ENCODE measurements at regions not wholly inside any gene's neighbourhood (a gene's known extent, or its start where the extent isn't known, plus 50 kb on each side); places are given as distances from the start of the nearest gene placed in this dataset.
"Not testable (repeated sequence)": the region's sequence is repeated elsewhere in the genome, so short reads cannot be mapped to it uniquely, and the experiment has no call there.

DNA sequence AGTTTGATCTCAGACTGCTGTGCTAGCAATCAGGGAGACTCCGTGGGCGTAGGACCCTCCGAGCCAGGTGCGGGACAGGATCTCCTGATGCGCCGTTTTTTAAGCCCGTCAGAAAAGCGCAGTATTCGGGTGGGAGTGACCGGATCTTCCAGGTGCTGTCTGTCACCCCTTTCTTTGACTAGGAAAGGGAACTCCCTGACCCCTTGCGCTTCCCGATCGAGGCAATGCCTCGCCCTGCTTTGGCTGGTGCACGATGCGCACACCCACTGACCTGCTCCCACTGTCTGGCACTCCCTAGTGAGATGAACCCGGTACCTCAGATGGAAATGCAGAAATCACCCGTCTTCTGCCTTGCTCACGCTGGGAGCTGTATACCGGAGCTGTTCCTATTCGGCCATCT lies 157.6 kb upstream of the FBXO33 start:
- DNase-seq (ENCODE audit: low read depth, low spot score): not testable (repeated sequence)

DNA sequence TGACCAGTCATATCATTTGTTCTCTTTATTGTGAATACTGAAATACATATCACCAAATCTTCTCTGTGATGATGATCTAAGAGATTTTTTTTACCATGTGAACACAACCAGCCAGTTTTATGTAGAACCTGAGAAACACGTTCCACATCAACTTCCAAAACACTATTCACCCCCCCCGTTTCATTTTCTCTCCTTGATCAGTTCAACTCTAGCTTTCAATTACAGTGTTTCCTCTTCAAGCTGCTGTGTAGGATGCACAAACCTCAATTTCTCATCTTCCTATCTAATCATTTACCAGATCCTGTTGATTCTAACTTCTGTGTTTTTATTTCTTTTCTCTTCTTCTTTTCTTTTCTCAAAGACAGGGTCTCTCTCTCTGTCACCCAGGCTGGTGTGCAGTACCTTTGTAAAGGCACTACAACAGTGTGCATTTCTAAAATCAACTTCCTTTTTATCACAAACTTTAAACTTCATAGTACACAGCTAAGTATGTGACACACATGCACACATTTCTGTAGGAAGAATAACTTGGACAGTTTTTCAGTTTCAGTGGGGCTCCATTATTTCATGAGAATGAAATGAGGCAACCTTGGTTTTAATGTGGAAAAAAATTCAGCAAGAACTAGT lies 149.9 kb upstream of the FBXO33 start:
- no peak for DNase-seq (ENCODE audit: low read depth, low spot score)

DNA sequence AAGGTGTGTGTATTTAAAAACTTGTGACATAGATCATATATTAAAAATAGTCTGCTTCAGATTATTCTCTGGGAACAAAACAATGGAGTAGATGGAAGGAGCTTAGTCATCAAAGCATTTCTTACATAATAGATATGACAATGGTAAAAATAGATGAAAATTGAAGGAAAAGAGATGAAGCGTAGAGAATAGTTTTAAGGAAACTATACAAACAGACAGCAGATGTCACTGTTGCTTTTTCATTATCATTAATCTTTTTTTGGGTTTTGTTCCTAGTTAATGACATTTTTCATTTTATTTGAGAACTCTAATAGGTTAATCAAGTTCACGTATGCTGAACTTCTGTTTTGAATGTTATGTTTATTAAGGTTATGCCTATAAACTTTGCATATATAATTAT lies 149.2 kb upstream of the FBXO33 start:
- peak; percentile 16 for DNase-seq (ENCODE audit: low read depth, low spot score)

DNA sequence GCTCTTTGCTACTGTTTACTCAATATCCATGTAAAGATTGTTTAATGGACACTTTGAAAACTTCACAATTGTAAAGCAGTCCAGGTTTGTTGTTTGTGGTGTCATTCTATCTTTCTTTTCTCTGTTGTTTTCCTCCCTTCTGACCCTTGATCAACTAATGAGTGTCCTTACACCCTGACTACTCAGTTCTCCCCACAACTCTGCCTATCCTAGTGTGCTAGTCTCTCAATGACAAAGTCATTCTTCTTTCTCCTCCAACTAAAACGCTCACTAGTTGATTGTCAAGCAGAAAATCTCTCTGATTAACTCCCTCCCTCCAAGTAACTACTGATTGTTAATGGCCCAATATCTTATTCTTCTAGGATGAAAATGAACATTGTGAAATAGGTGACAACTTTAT lies 148.5 kb upstream of the FBXO33 start:
- DNase-seq (ENCODE audit: low read depth, low spot score): no peak

DNA sequence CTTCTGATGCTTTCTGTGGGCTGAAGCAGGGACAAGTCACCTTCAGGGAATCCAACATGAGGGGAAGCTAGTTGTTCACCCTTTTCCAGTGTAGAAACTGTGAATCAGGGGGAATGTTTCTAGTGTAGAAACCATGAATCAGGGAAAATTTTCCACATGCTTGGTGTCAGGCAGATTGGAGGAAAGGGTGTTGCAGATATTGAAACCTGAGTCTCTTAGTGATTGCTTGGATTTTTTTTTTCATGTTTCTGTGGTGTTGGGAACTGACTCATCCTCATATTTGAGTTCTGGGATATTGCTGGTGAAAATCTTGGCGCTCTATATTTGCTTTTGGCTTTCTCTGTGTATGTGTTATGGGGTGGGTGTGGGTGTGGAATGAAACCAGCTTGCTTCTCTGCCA lies 144.5 kb upstream of the FBXO33 start:
- DNase-seq (ENCODE audit: low read depth, low spot score): peak; percentile 44

DNA sequence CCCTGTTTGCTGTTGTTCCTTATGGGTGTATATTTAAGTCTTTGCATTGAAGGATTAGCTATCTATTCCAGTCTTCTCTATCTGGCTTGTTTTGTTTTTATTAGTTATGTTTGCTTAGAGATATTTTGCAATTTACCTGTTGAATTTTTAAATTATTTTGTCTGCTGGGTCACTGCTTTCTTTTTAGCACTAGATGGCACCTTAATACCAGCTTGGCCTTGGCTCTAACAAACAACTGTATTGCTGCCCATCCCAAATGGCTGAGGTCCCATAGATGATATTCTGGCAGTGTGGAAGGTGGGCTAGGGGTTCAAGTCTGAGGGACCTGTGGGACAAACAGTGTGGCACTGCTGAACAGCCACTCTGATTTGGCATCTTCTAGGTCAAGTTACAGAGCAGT lies 144.0 kb upstream of the FBXO33 start:
- DNase-seq (ENCODE audit: low read depth, low spot score): no peak

DNA sequence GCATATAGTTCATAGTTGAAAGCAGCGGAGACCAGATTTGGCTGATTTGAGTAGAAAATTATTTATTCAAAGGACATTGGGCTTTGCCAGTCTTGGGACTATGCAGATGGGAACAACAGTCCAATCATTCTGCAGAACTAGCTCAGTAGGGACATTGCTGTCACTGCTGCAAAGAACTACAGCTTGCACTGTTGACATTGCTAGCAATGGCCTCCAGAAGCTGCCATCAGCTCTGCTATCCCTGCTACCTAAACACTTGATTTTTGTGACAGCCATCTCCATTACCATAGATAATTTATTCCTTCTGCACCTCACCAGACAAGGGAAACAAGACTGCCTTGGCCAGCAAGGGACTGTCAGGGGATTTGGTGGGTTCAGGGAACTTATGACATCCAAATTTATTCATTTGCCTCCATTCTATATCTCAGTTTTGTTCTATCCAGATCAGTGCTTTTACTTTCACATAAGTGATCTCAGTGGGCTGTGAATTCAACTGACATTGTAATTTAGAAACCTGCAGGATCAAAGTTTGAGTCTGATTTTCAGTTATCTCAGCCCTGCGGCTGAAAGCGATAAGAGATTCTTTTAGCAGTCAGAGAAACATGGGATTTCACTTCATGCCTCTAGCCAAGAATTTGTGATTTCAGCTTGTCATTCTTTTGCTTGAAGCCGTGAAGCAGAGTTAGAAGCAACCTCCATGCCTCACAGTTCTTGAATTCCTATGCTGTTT lies 136.7 kb upstream of the FBXO33 start:
- no peak for DNase-seq (ENCODE audit: low read depth, low spot score)

DNA sequence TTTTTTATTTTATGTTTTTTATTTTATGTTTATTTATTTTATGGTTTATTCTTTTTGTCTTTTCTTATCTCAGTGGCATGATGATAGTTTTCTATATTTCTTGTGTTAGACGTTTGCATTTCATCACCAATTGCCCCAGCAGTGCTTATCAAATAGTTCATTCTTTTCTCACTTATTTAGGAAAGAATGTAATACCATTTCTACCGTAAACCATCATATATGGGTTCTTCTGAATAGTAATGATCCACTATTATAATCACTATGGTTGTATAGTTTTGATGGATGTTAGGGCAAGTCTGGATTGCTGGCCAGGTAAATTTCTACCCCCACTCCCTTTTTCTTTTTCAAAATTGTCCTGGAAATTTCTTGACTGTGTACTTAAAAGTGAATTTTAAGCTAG lies 134.6 kb upstream of the FBXO33 start:
- no peak for DNase-seq (ENCODE audit: low read depth, low spot score)

DNA sequence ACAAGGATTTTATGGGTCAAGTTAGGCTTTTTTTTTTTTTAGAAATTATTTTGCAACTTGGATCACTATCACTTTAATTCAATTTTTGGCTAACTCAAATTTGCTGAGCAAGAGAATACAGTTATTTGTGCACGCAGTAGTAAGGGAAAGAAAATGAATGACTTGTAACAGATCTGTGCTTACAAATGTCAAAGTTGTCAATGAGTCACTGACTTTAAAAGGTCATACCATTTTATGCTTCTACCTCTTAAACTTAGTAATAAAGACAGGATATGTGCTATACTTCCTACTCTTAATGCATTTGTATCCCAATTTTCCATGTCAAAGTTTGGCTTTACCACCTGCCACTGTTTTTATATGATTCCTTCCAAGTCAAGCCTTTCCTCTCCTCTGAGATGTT lies 131.1 kb upstream of the FBXO33 start:
- DNase-seq (ENCODE audit: low read depth, low spot score): no peak

DNA sequence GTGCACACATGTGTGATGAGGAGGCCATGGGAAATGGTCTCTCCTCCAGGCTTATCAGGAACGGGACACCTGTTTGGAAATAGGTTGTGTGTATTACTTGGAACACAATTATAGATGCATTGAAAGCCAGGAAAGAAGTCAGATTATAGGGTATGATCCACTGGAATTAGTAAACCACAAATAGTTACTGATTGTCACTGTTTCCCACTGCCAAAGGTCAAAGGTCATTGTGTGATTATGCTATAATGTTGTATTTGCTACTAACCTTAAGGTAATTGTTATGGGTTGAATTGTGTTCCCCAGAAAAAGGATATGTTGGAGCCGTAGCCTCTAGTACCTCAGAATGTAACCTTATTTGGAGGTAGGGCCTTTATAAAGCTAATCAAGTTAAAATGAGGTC lies 129.9 kb upstream of the FBXO33 start:
- DNase-seq (ENCODE audit: low read depth, low spot score): no peak

DNA sequence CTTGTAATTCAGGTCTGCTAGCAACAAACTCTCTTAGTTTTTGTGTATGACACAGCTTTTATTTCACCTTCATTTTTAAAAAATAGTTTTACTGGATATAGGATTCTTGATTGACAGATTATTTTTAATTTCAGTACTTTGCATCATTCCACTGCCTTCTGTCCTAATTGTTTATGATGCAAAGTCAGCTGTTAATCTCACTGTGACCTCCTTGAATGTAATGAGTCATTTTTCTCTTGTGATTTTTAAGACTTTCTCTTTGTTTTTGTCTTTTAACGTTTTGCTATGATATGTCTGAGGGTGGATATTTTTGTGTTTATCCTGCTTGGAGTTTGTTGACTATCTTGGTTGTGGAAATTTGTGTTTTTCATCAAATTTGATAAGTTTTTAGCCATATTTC lies 126.3 kb upstream of the FBXO33 start:
- DNase-seq (ENCODE audit: low read depth, low spot score): no peak

DNA sequence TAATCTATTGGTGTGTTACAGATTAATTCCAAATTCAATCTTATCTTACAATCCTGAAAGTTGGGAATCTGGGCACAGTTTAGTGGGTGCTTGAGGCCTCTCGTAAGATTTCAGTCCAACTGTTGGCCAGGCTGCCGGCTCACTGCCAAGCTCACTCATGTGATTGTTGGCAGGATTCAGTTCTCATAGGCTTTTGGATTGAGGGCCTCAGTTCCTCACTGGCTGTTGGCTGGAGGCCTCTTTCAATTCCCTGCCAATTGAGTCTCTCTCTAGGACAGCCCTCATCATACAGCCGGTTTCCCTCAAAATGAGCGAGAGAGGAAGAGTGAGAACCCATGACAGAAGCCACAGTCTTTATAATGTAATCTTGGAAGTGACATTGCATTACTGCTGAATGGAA lies 123.5 kb upstream of the FBXO33 start:
- DNase-seq (ENCODE audit: low read depth, low spot score): no peak

DNA sequence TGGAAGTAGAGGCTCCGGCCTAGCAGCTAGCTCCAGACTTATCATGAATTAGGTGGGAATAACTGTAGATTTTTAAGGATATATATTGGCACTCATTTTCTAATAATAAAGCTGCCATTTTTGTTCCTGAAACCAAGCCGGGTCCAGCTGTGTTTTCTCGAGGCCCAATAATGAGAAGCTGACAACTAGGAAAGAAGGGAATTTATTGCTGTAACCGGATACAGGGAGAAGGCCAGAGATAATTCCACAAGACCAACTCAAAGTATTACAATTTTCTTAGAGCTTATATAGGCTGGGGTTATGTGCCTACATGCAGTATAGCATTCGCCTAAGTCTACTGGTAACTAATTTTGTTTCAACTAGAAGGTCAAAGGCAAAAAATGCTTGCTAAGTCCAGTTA lies 122.3 kb upstream of the FBXO33 start:
- DNase-seq (ENCODE audit: low read depth, low spot score): no peak

DNA sequence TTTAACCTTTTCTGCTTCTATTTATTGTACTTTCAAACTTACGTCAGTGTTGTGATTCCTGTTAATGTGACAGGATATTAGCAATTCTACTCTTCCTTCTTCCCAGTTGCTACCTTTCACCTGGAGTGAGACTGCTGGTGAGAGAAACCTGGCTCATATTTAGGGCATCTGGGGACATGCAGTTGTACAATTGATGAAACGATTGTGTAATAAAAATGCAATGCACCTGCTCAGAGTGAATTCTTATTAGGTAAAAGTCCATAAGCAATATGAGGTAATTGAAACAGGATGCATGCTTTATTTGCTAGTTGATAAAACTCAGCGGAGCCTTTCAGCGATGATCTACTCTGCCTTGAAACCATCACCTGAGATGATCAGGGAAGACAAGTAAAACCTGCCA lies 116.1 kb upstream of the FBXO33 start:
- no peak for DNase-seq (ENCODE audit: low read depth, low spot score)

DNA sequence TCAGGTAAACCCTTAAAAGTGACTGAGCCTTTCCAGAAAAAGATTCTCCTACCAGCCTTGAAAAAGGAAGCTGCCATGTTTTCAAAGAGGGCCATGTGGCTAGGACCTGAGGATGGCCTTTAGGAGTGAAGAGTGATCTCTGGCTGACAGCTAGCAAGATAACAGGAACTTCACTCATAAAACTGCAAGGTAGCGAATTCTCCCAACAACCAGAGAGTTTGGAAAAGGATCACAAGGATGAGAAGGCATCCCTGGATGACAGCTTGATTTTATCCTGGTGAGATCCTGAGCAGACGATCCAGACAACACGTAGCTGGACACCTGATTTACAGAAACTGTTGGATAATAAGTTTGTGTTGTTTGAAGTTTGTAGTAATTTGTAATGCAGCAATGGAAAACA lies 115.6 kb upstream of the FBXO33 start:
- DNase-seq (ENCODE audit: low read depth, low spot score): no peak

DNA sequence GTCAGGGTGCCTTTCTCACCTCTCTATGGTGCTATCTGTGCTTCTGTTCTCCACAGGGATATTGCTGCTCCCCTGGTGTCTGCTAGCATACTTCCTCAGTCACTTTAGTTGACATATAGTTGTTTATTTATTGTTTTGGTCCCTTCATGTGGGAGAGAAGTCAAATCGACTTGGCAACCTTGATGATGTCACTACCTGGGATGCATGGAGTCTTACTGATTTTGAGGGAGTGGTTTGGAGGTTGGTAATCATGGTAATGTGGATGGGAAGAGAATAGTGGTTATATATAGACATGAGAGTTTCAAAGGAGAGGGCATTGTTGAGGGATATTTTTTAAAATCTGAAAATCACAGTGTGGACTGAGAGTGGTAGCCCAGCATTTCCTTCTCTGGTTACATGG lies 73.6 kb upstream of the FBXO33 start:
- no peak for DNase-seq (ENCODE audit: low read depth, low spot score)

DNA sequence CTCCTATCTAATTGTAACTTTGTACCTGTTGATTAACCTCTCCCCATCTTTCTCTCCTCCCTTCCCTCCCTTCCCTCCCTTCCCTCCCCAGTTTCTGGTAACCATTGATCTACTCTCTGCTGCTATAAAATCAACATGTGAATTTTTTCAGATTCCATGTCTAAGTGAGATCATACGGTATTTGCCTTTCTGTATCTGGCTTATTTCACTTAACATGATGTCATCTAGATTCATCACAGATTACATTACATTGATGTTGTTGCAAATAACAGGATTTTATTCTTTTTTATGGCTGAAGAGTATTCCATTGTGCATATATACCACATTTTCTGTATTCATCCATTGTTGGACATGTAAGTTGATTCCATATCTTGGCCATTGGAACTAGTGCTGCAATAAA lies 68.0 kb upstream of the FBXO33 start:
- no peak for DNase-seq (ENCODE audit: low read depth, low spot score)

DNA sequence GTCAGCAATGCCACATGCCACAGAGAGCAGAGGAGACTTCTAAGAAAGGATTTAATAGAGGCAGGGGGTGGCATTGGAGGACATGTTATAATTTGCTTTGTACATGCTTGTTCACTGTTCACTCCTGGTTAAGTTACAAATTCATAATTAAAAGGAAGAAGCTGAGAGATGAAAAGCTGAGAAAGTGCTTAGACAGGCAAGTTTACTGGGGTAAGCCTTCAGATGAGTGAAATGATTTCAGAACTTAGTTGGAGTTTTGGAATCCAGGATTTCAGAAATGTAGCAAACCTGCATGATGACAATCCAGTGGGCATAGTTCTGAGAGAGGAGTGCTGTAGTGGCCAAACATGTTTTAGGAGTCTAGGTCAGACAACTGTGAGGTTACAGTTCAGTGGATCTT lies 67.3 kb upstream of the FBXO33 start:
- no peak for DNase-seq (ENCODE audit: low read depth, low spot score)

DNA sequence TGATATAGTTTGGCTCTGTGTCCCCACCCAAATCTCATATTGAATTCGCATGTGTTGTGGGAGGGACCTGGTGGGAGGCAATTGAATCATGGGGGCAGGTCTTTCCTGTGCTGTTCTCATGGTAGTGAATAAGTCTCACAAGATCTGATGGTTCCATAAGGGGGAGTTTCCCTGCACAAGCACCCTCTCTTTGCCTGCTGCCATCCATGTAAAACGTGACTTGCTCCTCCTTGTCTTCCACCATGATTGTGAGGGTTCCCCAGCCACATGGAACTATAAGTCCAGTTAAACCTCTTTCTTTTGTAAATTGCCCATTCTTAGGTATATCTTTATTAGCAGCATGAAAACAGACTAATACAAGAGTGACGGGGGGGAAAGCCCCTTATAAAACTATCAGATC lies 65.4 kb upstream of the FBXO33 start:
- not testable (repeated sequence) for DNase-seq (ENCODE audit: low read depth, low spot score)

DNA sequence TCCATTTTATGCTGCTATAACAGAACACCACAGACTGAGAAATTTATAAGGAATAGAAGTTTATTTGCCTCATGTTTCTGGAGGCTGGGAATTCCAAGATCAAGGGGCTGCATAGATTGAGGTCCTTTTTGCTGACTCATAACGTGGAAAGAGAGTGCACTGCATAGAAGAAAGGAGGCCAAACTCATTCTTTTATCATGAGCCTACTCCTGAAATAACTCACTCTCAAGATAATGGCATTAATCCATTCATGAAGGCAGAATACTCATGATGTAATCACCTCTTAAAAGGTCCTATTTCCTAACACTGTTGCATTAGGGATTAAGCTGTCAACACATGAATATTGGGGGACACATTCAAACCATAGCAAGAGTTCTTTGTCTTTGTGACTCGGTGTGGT lies 60.0 kb upstream of the FBXO33 start:
- peak; percentile 91 for DNase-seq (ENCODE audit: low read depth, low spot score)

DNA sequence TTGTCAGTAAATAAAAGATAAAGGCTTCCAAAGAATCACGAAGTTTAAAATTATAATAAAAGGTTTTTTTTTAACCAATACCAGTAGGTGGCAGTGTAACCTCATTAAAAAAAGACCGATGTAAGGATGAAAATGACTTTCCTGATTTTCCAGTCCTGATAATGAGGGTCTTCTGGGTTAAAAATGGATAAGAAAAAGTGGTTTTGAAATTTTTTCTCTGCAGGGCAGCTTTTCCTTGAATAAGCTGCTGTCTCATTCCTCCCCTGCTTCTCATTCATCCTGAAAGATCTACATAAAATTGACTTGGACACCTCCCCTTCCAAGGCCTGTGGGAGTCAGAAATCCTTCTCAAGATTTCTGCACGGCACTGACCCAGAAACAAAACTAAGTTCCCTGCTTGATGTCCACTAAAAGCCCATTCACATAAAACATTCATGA lies 58.9 kb upstream of the FBXO33 start:
- DNase-seq (ENCODE audit: low read depth, low spot score): peak; percentile 65

DNA sequence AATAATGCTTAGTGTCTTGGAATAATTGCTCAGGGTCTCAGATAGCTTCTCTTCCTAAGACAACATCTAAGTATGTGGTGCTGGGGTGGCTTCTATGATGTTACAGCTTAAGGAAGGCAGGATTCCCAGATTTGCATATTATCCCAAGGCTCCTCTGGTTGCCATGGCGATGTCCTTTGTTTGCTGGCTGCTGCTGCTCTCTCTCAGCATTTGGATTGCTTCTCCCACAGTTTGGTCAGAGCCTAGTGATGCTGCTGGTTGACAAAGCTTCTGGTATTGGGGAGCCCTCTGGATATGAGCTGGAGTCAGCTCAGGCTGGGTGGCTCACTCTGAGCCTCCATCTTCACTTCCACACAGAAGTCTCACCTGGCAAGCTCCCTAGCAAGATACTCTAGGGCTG lies 56.4 kb upstream of the FBXO33 start:
- DNase-seq (ENCODE audit: low read depth, low spot score): peak; percentile 74

DNA sequence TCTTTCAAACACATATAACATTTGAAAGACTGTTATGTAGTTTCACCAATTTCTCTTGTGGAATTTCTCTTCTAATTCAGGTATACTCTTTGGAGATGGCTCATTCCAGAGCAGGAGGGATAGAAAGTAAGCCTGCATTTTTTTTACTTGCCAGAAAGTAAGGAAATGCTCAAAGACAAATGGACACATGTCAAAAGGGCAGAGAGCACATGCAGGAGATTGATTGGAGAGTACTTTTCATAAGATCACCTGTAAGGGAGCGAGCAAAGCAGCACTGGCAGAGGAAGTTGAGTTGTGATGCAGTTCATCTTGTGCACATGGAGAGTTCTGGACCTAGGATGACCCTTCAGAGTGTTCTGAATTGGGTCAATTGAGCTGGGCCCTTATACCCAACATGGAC lies 51.4 kb upstream of the FBXO33 start:
- DNase-seq (ENCODE audit: low read depth, low spot score): no peak
